K562 (cell line): ENCODE measurements at regions not wholly inside any gene's neighbourhood (a gene's known extent, or its start where the extent isn't known, plus 50 kb on each side); places are given as distances from the start of the nearest gene placed in this dataset.

ENCODE experiments used
- ARID2 ChIP-seq: fragments of 450-650 bp; IDR thresholded peaks from 2 replicates; pipeline ENCODE4 v1.6.1; 2017; ENCODE audit warnings: antibody characterized with exemption, mild to moderate bottlenecking
- CHD1 ChIP-seq: fragments of 200-600 bp; sonication (generic); IDR thresholded peaks from one replicate; pipeline ENCODE4 v1.6.1; 2012; ENCODE audit warnings: mild to moderate bottlenecking, moderate library complexity, low read length, inconsistent platforms
- CREB1 ChIP-seq, 2 experiments: sonication (generic) in 1 of 2; formaldehyde crosslinking in 1 of 2; IDR thresholded peaks; 2 replicates each; pipeline versions ENCODE4 v1.6.1 to v1.8.0; 2012 to 2022; ENCODE audit warnings: inconsistent platforms in 1 of 2, mild to moderate bottlenecking in 1 of 2, missing genetic modification reagents in 1 of 2, moderate library complexity in 1 of 2
- CTCF ChIP-seq, 3 experiments: IDR thresholded peaks in 2 of 3; conservative IDR thresholded peaks in 1 of 3; 2 replicates each; pipeline ENCODE4 v1.5.1; 2011 to 2012; ENCODE audit warnings: low read length in 3 of 3, mild to moderate bottlenecking in 3 of 3, control low read depth in 2 of 3, improper control_type of control experiment in 1 of 3, inconsistent platforms in 1 of 3, low read depth in 1 of 3, mixed read lengths in 1 of 3, moderate library complexity in 1 of 3; ENCODE audit not compliant: insufficient read depth in 2 of 3
- FOXA3 ChIP-seq, 2 experiments: fragments of 450-650 bp in 1 of 2; sonication (generic) in 1 of 2; formaldehyde crosslinking; IDR thresholded peaks in 1 of 2; conservative IDR thresholded peaks in 1 of 2; 2 replicates each; pipeline versions ENCODE4 v1.4.0 to v1.8.0; 2020 to 2022; ENCODE audit warnings: mild to moderate bottlenecking in 2 of 2, missing genetic modification reagents in 1 of 2
- KLF6 ChIP-seq: fragments of 250-450 bp; sonication (Bioruptor Pico); IDR thresholded peaks from 2 replicates; pipeline ENCODE4 v1.4.0; 2020; ENCODE audit warnings: mild to moderate bottlenecking, moderate library complexity, borderline replicate concordance
- MTF1 ChIP-seq: fragments of 250-450 bp; sonication (Bioruptor Pico); IDR thresholded peaks from 2 replicates; pipeline ENCODE4 v1.9.0; 2021; ENCODE audit warnings: moderate library complexity, mild to moderate bottlenecking, inconsistent platforms, borderline replicate concordance
- MXI1 ChIP-seq: IDR thresholded peaks from 2 replicates; pipeline ENCODE4 v1.6.1; 2011; ENCODE audit warnings: low read depth, mild to moderate bottlenecking, improper control_type of control experiment, low read length
- SREBF1 ChIP-seq: fragments of 150-350 bp; IDR thresholded peaks from 2 replicates; pipeline ENCODE4 v1.6.1; 2014; ENCODE audit warnings: antibody characterized with exemption, low read depth, low read length, borderline replicate concordance
- USF2 ChIP-seq: sonication (generic); formaldehyde crosslinking; IDR thresholded peaks from 2 replicates; pipeline ENCODE4 v1.5.0; 2020; ENCODE audit warnings: missing genetic modification reagents
- ZNF212 ChIP-seq: fragments of 450-650 bp; formaldehyde crosslinking; IDR thresholded peaks from 2 replicates; pipeline ENCODE4 v1.4.0; 2020; ENCODE audit warnings: mild to moderate bottlenecking
- ZNF561 ChIP-seq: fragments of 450-650 bp; formaldehyde crosslinking; conservative IDR thresholded peaks from 2 replicates; pipeline ENCODE4 v1.4.0; 2020; ENCODE audit warnings: mild to moderate bottlenecking, moderate library complexity

GRCh38 chr18:45207328-45207727, 407.9 kb upstream of the SLC14A2 start:
- TF ChIP-seq MXI1 (no peak), CTCF (IDR thresholded peaks at IDR 0.05 in 2 of 3, conservative IDR thresholded peaks at IDR 0.05 in 1 of 3; ENCODE audit: insufficient read depth in 2 of 3, low read depth in 1 of 3, low read length in 3 of 3) (no peak), SREBF1 (no peak), FOXA3 (CRISPR knock-in tag; conservative IDR thresholded peaks at IDR 0.05 in 1 of 2, IDR thresholded peaks at IDR 0.05 in 1 of 2) (no peak), CHD1 (no peak), USF2 (no peak), ZNF561 (CRISPR knock-in tag) (no peak), ARID2 (no peak), CREB1 (IDR thresholded peaks at IDR 0.05) (no peak), CREB1 (CRISPR knock-in tag; IDR thresholded peaks at IDR 0.05) (no peak), KLF6 (no peak), ZNF212 (no peak), MTF1 (CRISPR knock-in tag) (no peak)
